ENCODE measurements at regions not wholly inside any gene's neighbourhood (a gene's known extent, or its start where the extent isn't known, plus 50 kb on each side); places are given as distances from the start of the nearest gene placed in this dataset.
"Not testable (repeated sequence)": the region's sequence is repeated elsewhere in the genome, so short reads cannot be mapped to it uniquely, and the experiment has no call there.

GRCh38 chr7:29701540-29701939, 104.8 kb upstream of the WIPF3 start:
- TF ChIP-seq POLR2A (IDR thresholded peaks at IDR 0.05; ENCODE audit: low read depth, low read length); TAF1 (IDR thresholded peaks at IDR 0.05; ENCODE audit: borderline replicate concordance, low read depth, low read length); POLR2AphosphoS5 (IDR thresholded peaks at IDR 0.05; ENCODE audit: low read depth, low read length): not testable (repeated sequence)
